ENCODE measurements at regions not wholly inside any gene's neighbourhood (a gene's known extent, or its start where the extent isn't known, plus 50 kb on each side); places are given as distances from the start of the nearest gene placed in this dataset.

GRCh38 chr2:118668431-118669424 lies 178.7 kb downstream of the EN1 start:
- FAIRE-seq (no peak), DNase-seq (ENCODE audit: low spot score in 2 of 2) (no peak)

GRCh38 chr2:118667964-118668363 lies 179.5 kb downstream of the EN1 start:
- DNase-seq (ENCODE audit: low spot score in 2 of 2) (no peak), FAIRE-seq (no peak)

- FAIRE-seq (no peak), DNase-seq (ENCODE audit: low spot score in 2 of 2) (no peak)
These were observed 180.1 kb downstream of the EN1 start for GRCh38 chr2:118667348-118667747.

GRCh38 chr2:118665784-118666529 lies 181.5 kb downstream of the EN1 start:
- DNase-seq (ENCODE audit: low spot score in 2 of 2) (no peak), FAIRE-seq (no peak)

GRCh38 chr2:118661179-118661578 lies 186.3 kb downstream of the EN1 start:
- DNase-seq (ENCODE audit: low spot score in 2 of 2) (no peak), FAIRE-seq (no peak)

GRCh38 chr2:118658596-118659198 lies 188.8 kb downstream of the EN1 start:
- no peak for FAIRE-seq
- DNase-seq (ENCODE audit: low spot score in 2 of 2): no peak

- no peak for DNase-seq (ENCODE audit: low spot score in 2 of 2)
- no peak for FAIRE-seq
These were observed 190.0 kb downstream of the EN1 start for GRCh38 chr2:118657466-118657865.

- no peak for FAIRE-seq
- DNase-seq (ENCODE audit: low spot score in 2 of 2): no peak
These were observed 192.5 kb downstream of the EN1 start for GRCh38 chr2:118654945-118655344.

- DNase-seq (ENCODE audit: low spot score in 2 of 2) (no peak), FAIRE-seq (no peak)
These were observed 197.1 kb downstream of the EN1 start for GRCh38 chr2:118650327-118650726.

- no peak for FAIRE-seq
- no peak for DNase-seq (ENCODE audit: low spot score in 2 of 2)
These were observed 201.6 kb downstream of the EN1 start for GRCh38 chr2:118645876-118646275.

- FAIRE-seq (no peak), DNase-seq (ENCODE audit: low spot score in 2 of 2) (no peak)
These were observed 203.3 kb downstream of the EN1 start for GRCh38 chr2:118644190-118644589.

GRCh38 chr2:118643294-118643693 lies 204.2 kb downstream of the EN1 start:
- FAIRE-seq: no peak
- DNase-seq (ENCODE audit: low spot score in 2 of 2): no peak

GRCh38 chr2:118642501-118642900 lies 204.9 kb downstream of the EN1 start:
- no peak for DNase-seq (ENCODE audit: low spot score in 2 of 2)
- FAIRE-seq: no peak

- FAIRE-seq: no peak
- no peak for DNase-seq (ENCODE audit: low spot score in 2 of 2)
These were observed 205.7 kb downstream of the EN1 start for GRCh38 chr2:118641711-118642110.

GRCh38 chr2:118639371-118639770 lies 208.1 kb downstream of the EN1 start:
- DNase-seq (ENCODE audit: low spot score in 2 of 2) (no peak), FAIRE-seq (no peak)

- no peak for FAIRE-seq
These were observed 209.0 kb downstream of the EN1 start for GRCh38 chr2:118638453-118638852.

GRCh38 chr2:118635891-118636290 lies 211.6 kb downstream of the EN1 start:
- DNase-seq (ENCODE audit: low spot score in 2 of 2): no peak
- no peak for FAIRE-seq

More at GRCh38 chr2:118638453-118638852, 209.0 kb downstream of the EN1 start:
- no peak for DNase-seq (ENCODE audit: low spot score in 2 of 2)

GRCh38 chr2:118634876-118635275 lies 212.6 kb downstream of the EN1 start:
- FAIRE-seq (no peak), DNase-seq (ENCODE audit: low spot score in 2 of 2) (no peak)

- DNase-seq (ENCODE audit: low spot score in 2 of 2) (no peak), FAIRE-seq (no peak)
These were observed 214.0 kb downstream of the EN1 start for GRCh38 chr2:118633371-118634018.

- FAIRE-seq: no peak
These were observed 214.5 kb downstream of the EN1 start for GRCh38 chr2:118632921-118633320.

GRCh38 chr2:118627156-118627555 lies 220.3 kb downstream of the EN1 start:
- no peak for DNase-seq (ENCODE audit: low spot score in 2 of 2)
- FAIRE-seq: no peak

More at GRCh38 chr2:118632921-118633320, 214.5 kb downstream of the EN1 start:
- DNase-seq (ENCODE audit: low spot score in 2 of 2): no peak
